ENCODE measurements at regions not wholly inside any gene's neighbourhood (a gene's known extent, or its start where the extent isn't known, plus 50 kb on each side); places are given as distances from the start of the nearest gene placed in this dataset.

- no peak overlapping the region for H3K56ac ChIP-seq (ENCODE audit: extremely low read depth, insufficient read depth, low read length)
- CTCF ChIA-PET = no interaction called here
- no peak for DNase-seq
- WGBS, 2 experiments (ENCODE audit: extremely low coverage in 2 of 2, insufficient read length in 1 of 2) = no CpG with 5 or more reads among the region's 3 CpGs
- H3K9me1 ChIP-seq (ENCODE audit: insufficient read depth, low read length) = no peaks in the 10 kb centered on the region
- no peaks in the 10 kb centered on the region for H3K36me3 ChIP-seq (ENCODE audit: control insufficient read depth, insufficient read depth, low read length)
- H4K20me1 ChIP-seq (ENCODE audit: insufficient read depth, low read length) = no peaks in the 10 kb centered on the region
- H3K27me3 ChIP-seq (ENCODE audit: control insufficient read depth, insufficient read depth, low read length) = no peaks in the 10 kb centered on the region
- no peak for ATAC-seq (ENCODE audit: low read depth)
- H2AFZ ChIP-seq (replicated peaks; ENCODE audit: low read length, poor library complexity) = no peak overlapping the region
- no peak overlapping the region for H2AK9ac ChIP-seq (replicated peaks; ENCODE audit: low read depth, low read length, poor library complexity)
- dilution Hi-C loops (cut with HindIII; ENCODE audit: low sequenced_read_pairs, unreplicated experiment) (no loop called here), intact Hi-C loops (cut with micrococcal nuclease) (no loop called here), in situ Hi-C loops (cut with MboI; ENCODE audit: low sequenced_read_pairs) (no loop called here)
- H3K4ac ChIP-seq (ENCODE audit: low read depth, low read length) = no peak overlapping the region
- H2BK5ac ChIP-seq (ENCODE audit: low read depth, low read length, poor library complexity, severe bottlenecking) = no peak overlapping the region
- H3K27ac ChIP-seq (ENCODE audit: insufficient read depth, low read length) = no peak overlapping the region
- H4K8ac ChIP-seq (ENCODE audit: low read depth in 2 of 2, low read length in 2 of 2) = no peak overlapping the region
- no peaks in the 10 kb centered on the region for H3K79me1 ChIP-seq (ENCODE audit: low read depth in 1 of 2, low read length in 2 of 2)
- TF ChIP-seq RCOR1 (IDR thresholded peaks at IDR 0.05; ENCODE audit: insufficient replicate concordance, low read length) (no peak), POLR2A (IDR thresholded peaks at IDR 0.05; ENCODE audit: low read depth, low read length) (no peak), USF2 (IDR thresholded peaks at IDR 0.05; ENCODE audit: low read depth, low read length) (no peak)
- H2BK120ac ChIP-seq (ENCODE audit: low read depth, low read length) = no peak overlapping the region
- peaks cover 5% of the 10 kb centered on the region; the same call in 1 of the 2 replicates for H3K9me3 ChIP-seq (ENCODE audit: control insufficient read depth, insufficient read depth, low read length)
- H3K4me1 ChIP-seq (ENCODE audit: control insufficient read depth, insufficient read depth, low read length) = no peaks in the 10 kb centered on the region
- no peak overlapping the region for H3K9ac ChIP-seq (ENCODE audit: low read depth, low read length)
- H3K4me2 ChIP-seq (ENCODE audit: low read depth, low read length) = no peak overlapping the region
- no peak overlapping the region for H3K14ac ChIP-seq (replicated peaks; ENCODE audit: low read depth, low read length)
- H3K4me3 ChIP-seq (ENCODE audit: insufficient read depth, low read depth, low read length) = no peak overlapping the region
- no peak overlapping the region for H2BK20ac ChIP-seq (ENCODE audit: low read depth, low read length)
- no peak overlapping the region for H4K5ac ChIP-seq (ENCODE audit: low read depth, low read length)
- no peak overlapping the region for H3K23ac ChIP-seq (ENCODE audit: low read depth, low read length)
- no TSS peak for BruUV-seq (replicated peaks)
- POLR2A ChIA-PET (ENCODE audit: unreplicated experiment) = no interaction called here
- H2BK15ac ChIP-seq (ENCODE audit: low read depth, low read length) = no peak overlapping the region
- no peak overlapping the region for H3K18ac ChIP-seq (ENCODE audit: low read depth, low read length)
- no peak overlapping the region for H2AK5ac ChIP-seq (ENCODE audit: low read depth, low read length)
- no peak overlapping the region for H4K91ac ChIP-seq (ENCODE audit: insufficient read depth, low read depth, low read length)
These were observed 867.8 kb downstream of the SQOR start for GRCh38 chr15:46502667-46503066.

All from IMR-90 (cell line).